Colonic mucosa (tissue), 4 donors: ENCODE measurements at regions not wholly inside any gene's neighbourhood (a gene's known extent, or its start where the extent isn't known, plus 50 kb on each side); places are given as distances from the start of the nearest gene placed in this dataset.

Source experiments
- DNase-seq: peaks from one replicate; pipeline ENCODE4 v3.0.0-alpha.2; 2020
- H3K27ac ChIP-seq: fragments of 200-600 bp; one replicate; pipeline ENCODE4 v1.8.0; 2021
- H3K27me3 ChIP-seq: fragments of 200-600 bp; one replicate; pipeline ENCODE4 v1.8.0; 2021
- H3K36me3 ChIP-seq: fragments of 200-600 bp; one replicate; pipeline ENCODE4 v1.8.0; 2021
- H3K4me1 ChIP-seq: fragments of 200-600 bp; one replicate; pipeline ENCODE4 v1.8.0; 2021; ENCODE audit warnings: mild to moderate bottlenecking
- H3K4me3 ChIP-seq: fragments of 200-600 bp; one replicate; pipeline ENCODE4 v1.8.0; 2021
- H3K9ac ChIP-seq, 2 donors: one replicate each; pipeline ENCODE4 v1.7.0; 2013; ENCODE audit warnings: control low read depth in 2 of 2, low read depth in 2 of 2, low read length in 2 of 2
- H3K9me3 ChIP-seq: fragments of 200-600 bp; one replicate; pipeline ENCODE4 v1.8.0; 2021
- CTCF ChIP-seq: fragments of 200-600 bp; IDR thresholded peaks from one replicate; pipeline ENCODE4 v1.8.0; 2022; ENCODE audit warnings: antibody characterized with exemption, mild to moderate bottlenecking
- intact Hi-C: fragments of 100-400 bp; cut with DNase I; formaldehyde crosslinking; loops from one replicate; pipeline ENCODE4 v1.14.1; 2022
- donor health status: healthy.
- donor health status: DM: no; HTN: no; CAD: no.
- donor health status: DM: no; HTN: no; CAD: no.

- no peak overlapping the region for H3K9ac ChIP-seq
- H3K27ac ChIP-seq = no peak overlapping the region
- DNase-seq = no peak
- intact Hi-C loops = no loop called here
- H3K4me1 ChIP-seq = no peaks in the 10 kb centered on the region
- no peak for TF ChIP-seq CTCF
- H3K36me3 ChIP-seq = no peaks in the 10 kb centered on the region
- H3K9me3 ChIP-seq = no peaks in the 10 kb centered on the region
- H3K27me3 ChIP-seq = no peaks in the 10 kb centered on the region
- H3K4me3 ChIP-seq = no peak overlapping the region
Observed at GRCh38 chr3:72384602-72385001, 463.6 kb downstream of the SHQ1 start.

- no peak overlapping the region for H3K27ac ChIP-seq
- H3K27me3 ChIP-seq = no peaks in the 10 kb centered on the region
- no peaks in the 10 kb centered on the region for H3K36me3 ChIP-seq
- intact Hi-C loops = no loop called here
- DNase-seq = no peak
- no peak overlapping the region for H3K9ac ChIP-seq
- H3K4me3 ChIP-seq = no peak overlapping the region
- H3K9me3 ChIP-seq = no peaks in the 10 kb centered on the region
- no peak for TF ChIP-seq CTCF
- H3K4me1 ChIP-seq = no peaks in the 10 kb centered on the region
Observed at GRCh38 chr3:72383883-72384282, 464.4 kb downstream of the SHQ1 start.

GRCh38 chr3:72383230-72383629, 465.0 kb downstream of the SHQ1 start:
- no peak overlapping the region for H3K9ac ChIP-seq
- no peaks in the 10 kb centered on the region for H3K4me1 ChIP-seq
- no peak for DNase-seq
- no peaks in the 10 kb centered on the region for H3K36me3 ChIP-seq
- intact Hi-C loops = no loop called here
- H3K27ac ChIP-seq = no peak overlapping the region
- H3K4me3 ChIP-seq = no peak overlapping the region
- no peak for TF ChIP-seq CTCF
- no peaks in the 10 kb centered on the region for H3K27me3 ChIP-seq
- no peaks in the 10 kb centered on the region for H3K9me3 ChIP-seq

- no peak overlapping the region for H3K27ac ChIP-seq
- no peak for DNase-seq
- no peaks in the 10 kb centered on the region for H3K4me1 ChIP-seq
- intact Hi-C loops = no loop called here
- no peak overlapping the region for H3K4me3 ChIP-seq
- no peaks in the 10 kb centered on the region for H3K9me3 ChIP-seq
- TF ChIP-seq CTCF = no peak
- H3K9ac ChIP-seq = no peak overlapping the region
- H3K36me3 ChIP-seq = no peaks in the 10 kb centered on the region
- no peaks in the 10 kb centered on the region for H3K27me3 ChIP-seq
Observed at GRCh38 chr3:72382460-72382859, 465.8 kb downstream of the SHQ1 start.

- H3K9me3 ChIP-seq = no peaks in the 10 kb centered on the region
- intact Hi-C loops = no loop called here
- no peaks in the 10 kb centered on the region for H3K4me1 ChIP-seq
- no peak for DNase-seq
- H3K27ac ChIP-seq = no peak overlapping the region
- no peaks in the 10 kb centered on the region for H3K36me3 ChIP-seq
- H3K4me3 ChIP-seq = no peak overlapping the region
- TF ChIP-seq CTCF = no peak
- no peaks in the 10 kb centered on the region for H3K27me3 ChIP-seq
- H3K9ac ChIP-seq = no peak overlapping the region
Observed at GRCh38 chr3:72381584-72381983, 466.7 kb downstream of the SHQ1 start.
